GM13977 (cell line): ENCODE measurements at regions not wholly inside any gene's neighbourhood (a gene's known extent, or its start where the extent isn't known, plus 50 kb on each side); places are given as distances from the start of the nearest gene placed in this dataset.

Experiments used
- DNase-seq: peaks from one replicate; pipeline ENCODE4 v3.0.0; 2012; ENCODE audit warnings: low spot score
- CTCF ChIP-seq: IDR thresholded peaks from 2 replicates; pipeline ENCODE4 v1.5.1; 2012; ENCODE audit warnings: mild to moderate bottlenecking, control low read depth; ENCODE audit not compliant: insufficient read depth; ENCODE audit errors: extremely low read depth, missing control alignments
- in situ Hi-C: fragments of 300-500 bp; cut with MboI; formaldehyde crosslinking; loops from one replicate; pipeline ENCODE4 v1.12.0; 2022; ENCODE audit warnings: low sequenced_read_pairs, low pct_unique_long_range_greater_than_20kb, mixed read lengths, inconsistent platforms; ENCODE audit not compliant: unreplicated experiment

GRCh38 chr20:59095140-59095539 is 52.6 kb upstream of the PRELID3B start:
- TF ChIP-seq CTCF, result no peak
- no peak for DNase-seq
- in situ Hi-C loops, result loop anchor here (10.0 to 25.0 kb wide), 2 partner anchors 110 to 233 kb away; partner anchors contain the start of genes GNAS and GNAS-AS1

GRCh38 chr20:59094576-59094975 is 52.0 kb upstream of the PRELID3B start:
- in situ Hi-C loops, result loop anchor here (10.0 to 25.0 kb wide), 2 partner anchors 110 to 232 kb away; partner anchors contain the start of genes GNAS and GNAS-AS1
- DNase-seq, result no peak
- no peak for TF ChIP-seq CTCF
